ENCODE measurements at regions not wholly inside any gene's neighbourhood (a gene's known extent, or its start where the extent isn't known, plus 50 kb on each side); places are given as distances from the start of the nearest gene placed in this dataset.
A peak's percentile ranks its signal among the peaks of the same experiment; 100 is the strongest.

GRCh38 chr15:100704281-100705055 lies 102.1 kb downstream of the ASB7 start:
- TF ChIP-seq, protein P1, sequence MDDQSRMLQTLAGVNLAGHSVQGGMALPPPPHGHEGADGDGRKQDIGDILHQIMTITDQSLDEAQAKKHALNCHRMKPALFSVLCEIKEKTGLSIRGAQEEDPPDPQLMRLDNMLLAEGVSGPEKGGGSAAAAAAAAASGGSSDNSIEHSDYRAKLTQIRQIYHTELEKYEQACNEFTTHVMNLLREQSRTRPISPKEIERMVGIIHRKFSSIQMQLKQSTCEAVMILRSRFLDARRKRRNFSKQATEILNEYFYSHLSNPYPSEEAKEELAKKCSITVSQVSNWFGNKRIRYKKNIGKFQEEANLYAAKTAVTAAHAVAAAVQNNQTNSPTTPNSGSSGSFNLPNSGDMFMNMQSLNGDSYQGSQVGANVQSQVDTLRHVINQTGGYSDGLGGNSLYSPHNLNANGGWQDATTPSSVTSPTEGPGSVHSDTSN (IDR thresholded peaks at IDR 0.05) = no peak
- TF ChIP-seq ELF1 (IDR thresholded peaks at IDR 0.05) = no peak
- no peak for TF ChIP-seq GATA2 (CRISPR knock-in tag; IDR thresholded peaks at IDR 0.05)
- TF ChIP-seq FOXM1 (IDR thresholded peaks at IDR 0.05; ENCODE audit: low read depth) = no peak
- no peak for TF ChIP-seq USF1 (IDR thresholded peaks at IDR 0.05; ENCODE audit: borderline replicate concordance, low read depth)
- TF ChIP-seq SIN3A (IDR thresholded peaks at IDR 0.05; ENCODE audit: borderline replicate concordance, low read depth, low read length) = no peak
- peak; percentile 61; the same call in 1 of the 2 replicates for TF ChIP-seq FOSL2 (IDR thresholded peaks at IDR 0.05; ENCODE audit: borderline replicate concordance, low read depth)
- TF ChIP-seq MEF2A (IDR thresholded peaks at IDR 0.05; ENCODE audit: borderline replicate concordance, low read depth) = no peak
- no peaks in the 10 kb centered on the region for H3K79me2 ChIP-seq (ENCODE audit: insufficient read depth)
- DNase-seq = no peak
- no peaks in the 10 kb centered on the region for H3K4me1 ChIP-seq (ENCODE audit: control insufficient read depth in 1 of 2, insufficient read depth in 2 of 2, low read depth in 1 of 2, low read length in 1 of 2)
- no peaks in the 10 kb centered on the region for H3K9me3 ChIP-seq
- H3K4me2 ChIP-seq = no peak overlapping the region
- ChIA-PET CTCF (no interaction called here), POLR2A (no interaction called here)
- no peak overlapping the region for H3K27ac ChIP-seq (ENCODE audit: low read depth in 2 of 2, low read length in 1 of 2)
- no peaks in the 10 kb centered on the region; the same call in 1 of the 2 replicates for H3K27me3 ChIP-seq (ENCODE audit: insufficient read depth)
- H3K9ac ChIP-seq = no peak overlapping the region
- no peaks in the 10 kb centered on the region for H3K36me3 ChIP-seq (replicated peaks in 1 of 2; ENCODE audit: control insufficient read depth in 1 of 2, insufficient read depth in 2 of 2, low read length in 1 of 2)
- H3F3A ChIP-seq (replicated peaks; ENCODE audit: insufficient read depth) = no peaks in the 10 kb centered on the region
- H2AFZ ChIP-seq (ENCODE audit: low read depth) = no peak overlapping the region
- H4K20me1 ChIP-seq (ENCODE audit: insufficient read depth) = no peaks in the 10 kb centered on the region
- WGBS (ENCODE audit: low lambda C conversion rate) = 66% methylated on average over 7 of the region's 7 CpGs
- no peaks in the 10 kb centered on the region for H3K9me2 ChIP-seq
- H3K4me3 ChIP-seq (ENCODE audit: low read depth in 2 of 2, low read length in 1 of 2) = no peak overlapping the region

GRCh38 chr15:100705065-100705464 lies 102.7 kb downstream of the ASB7 start:
- POLR2A ChIA-PET = no interaction called here
- no peak overlapping the region for H3K4me3 ChIP-seq (ENCODE audit: low read depth in 2 of 2, low read length in 1 of 2)
- no peaks in the 10 kb centered on the region for H3K9me3 ChIP-seq
- no peaks in the 10 kb centered on the region for H3F3A ChIP-seq (replicated peaks; ENCODE audit: insufficient read depth)
- H3K4me1 ChIP-seq (ENCODE audit: control insufficient read depth in 1 of 2, insufficient read depth in 2 of 2, low read depth in 1 of 2, low read length in 1 of 2) = no peaks in the 10 kb centered on the region
- no peak overlapping the region for H3K27ac ChIP-seq (ENCODE audit: low read depth in 2 of 2, low read length in 1 of 2)
- no peak for DNase-seq
- no peaks in the 10 kb centered on the region for H3K79me2 ChIP-seq (ENCODE audit: insufficient read depth)
- TF ChIP-seq GATA2 (CRISPR knock-in tag; IDR thresholded peaks at IDR 0.05) (no peak), USF2 (IDR thresholded peaks at IDR 0.05; ENCODE audit: borderline replicate concordance, low read depth, low read length) (no peak), MEF2A (IDR thresholded peaks at IDR 0.05; ENCODE audit: borderline replicate concordance, low read depth) (no peak), SIN3A (IDR thresholded peaks at IDR 0.05; ENCODE audit: borderline replicate concordance, low read depth, low read length) (no peak), MAX (IDR thresholded peaks at IDR 0.05; ENCODE audit: low read depth) (no peak), EP300 (IDR thresholded peaks at IDR 0.05; ENCODE audit: borderline replicate concordance in 1 of 2, low read depth in 1 of 2, low read length in 1 of 2) (no peak), RCOR1 (IDR thresholded peaks at IDR 0.05; ENCODE audit: low read length) (no peak), SMC3 (IDR thresholded peaks at IDR 0.05; ENCODE audit: low read depth, low read length) (no peak), POLR2AphosphoS5 (IDR thresholded peaks at IDR 0.05; ENCODE audit: low read depth, low read length) (no peak), RXRA (IDR thresholded peaks at IDR 0.05; ENCODE audit: borderline replicate concordance, low read depth) (no peak), TEAD4 (IDR thresholded peaks at IDR 0.05; ENCODE audit: borderline replicate concordance, insufficient read depth) (no peak), NRF1 (IDR thresholded peaks at IDR 0.05; ENCODE audit: low read depth, low read length) (no peak), FOXM1 (IDR thresholded peaks at IDR 0.05; ENCODE audit: low read depth) (no peak)
- TF ChIP-seq, protein P1 (IDR thresholded peaks at IDR 0.05) = no peak
- TF ChIP-seq, protein P2, sequence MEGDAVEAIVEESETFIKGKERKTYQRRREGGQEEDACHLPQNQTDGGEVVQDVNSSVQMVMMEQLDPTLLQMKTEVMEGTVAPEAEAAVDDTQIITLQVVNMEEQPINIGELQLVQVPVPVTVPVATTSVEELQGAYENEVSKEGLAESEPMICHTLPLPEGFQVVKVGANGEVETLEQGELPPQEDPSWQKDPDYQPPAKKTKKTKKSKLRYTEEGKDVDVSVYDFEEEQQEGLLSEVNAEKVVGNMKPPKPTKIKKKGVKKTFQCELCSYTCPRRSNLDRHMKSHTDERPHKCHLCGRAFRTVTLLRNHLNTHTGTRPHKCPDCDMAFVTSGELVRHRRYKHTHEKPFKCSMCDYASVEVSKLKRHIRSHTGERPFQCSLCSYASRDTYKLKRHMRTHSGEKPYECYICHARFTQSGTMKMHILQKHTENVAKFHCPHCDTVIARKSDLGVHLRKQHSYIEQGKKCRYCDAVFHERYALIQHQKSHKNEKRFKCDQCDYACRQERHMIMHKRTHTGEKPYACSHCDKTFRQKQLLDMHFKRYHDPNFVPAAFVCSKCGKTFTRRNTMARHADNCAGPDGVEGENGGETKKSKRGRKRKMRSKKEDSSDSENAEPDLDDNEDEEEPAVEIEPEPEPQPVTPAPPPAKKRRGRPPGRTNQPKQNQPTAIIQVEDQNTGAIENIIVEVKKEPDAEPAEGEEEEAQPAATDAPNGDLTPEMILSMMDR (IDR thresholded peaks at IDR 0.05) = no peak
- H3K9me2 ChIP-seq = no peaks in the 10 kb centered on the region
- no peak overlapping the region for H3K4me2 ChIP-seq
- no peak overlapping the region for H2AFZ ChIP-seq (ENCODE audit: low read depth)
- H4K20me1 ChIP-seq (ENCODE audit: insufficient read depth) = no peaks in the 10 kb centered on the region
- H3K9ac ChIP-seq = no peak overlapping the region
- 86% methylated on average over 7 of the region's 7 CpGs for WGBS (ENCODE audit: low lambda C conversion rate)
- CTCF ChIA-PET = interaction anchor here (0.9 kb wide), 1 partner anchor 213 kb away, joined by 3 read pairs; no protein-coding TSS in a partner anchor
- no peaks in the 10 kb centered on the region; the same call in 1 of the 2 replicates for H3K27me3 ChIP-seq (ENCODE audit: insufficient read depth)
- H3K36me3 ChIP-seq (replicated peaks in 1 of 2; ENCODE audit: control insufficient read depth in 1 of 2, insufficient read depth in 2 of 2, low read length in 1 of 2) = no peaks in the 10 kb centered on the region
